ENCODE measurements at regions not wholly inside any gene's neighbourhood (a gene's known extent, or its start where the extent isn't known, plus 50 kb on each side); places are given as distances from the start of the nearest gene placed in this dataset.
"Not testable (repeated sequence)": the region's sequence is repeated elsewhere in the genome, so short reads cannot be mapped to it uniquely, and the experiment has no call there.

DNA sequence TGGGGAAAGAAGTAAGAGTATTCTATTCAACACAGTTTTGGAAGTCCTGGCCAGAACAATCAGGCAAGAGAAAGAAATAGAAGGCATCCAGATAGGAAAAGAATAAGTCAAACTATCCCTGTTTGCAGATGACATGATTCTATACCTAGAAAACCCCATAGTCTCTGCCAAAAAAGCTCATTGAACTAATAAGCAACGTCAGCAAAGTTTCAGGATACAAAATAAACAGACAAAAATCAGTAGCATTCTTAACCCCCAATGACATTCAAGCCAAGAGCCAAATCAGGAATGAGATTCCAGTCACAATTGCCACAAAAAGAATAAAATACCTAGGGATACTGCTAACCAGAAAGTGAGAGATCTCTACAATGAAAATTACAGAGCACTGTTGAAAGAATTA is 99.4 kb upstream of the MITF start:
- WGBS, 2 donors: 54 to 63% methylated on average over 1 of the region's 1 CpG
- intact Hi-C loops (cut with DNase I; ENCODE audit: low total_unique reads): no loop called here

DNA sequence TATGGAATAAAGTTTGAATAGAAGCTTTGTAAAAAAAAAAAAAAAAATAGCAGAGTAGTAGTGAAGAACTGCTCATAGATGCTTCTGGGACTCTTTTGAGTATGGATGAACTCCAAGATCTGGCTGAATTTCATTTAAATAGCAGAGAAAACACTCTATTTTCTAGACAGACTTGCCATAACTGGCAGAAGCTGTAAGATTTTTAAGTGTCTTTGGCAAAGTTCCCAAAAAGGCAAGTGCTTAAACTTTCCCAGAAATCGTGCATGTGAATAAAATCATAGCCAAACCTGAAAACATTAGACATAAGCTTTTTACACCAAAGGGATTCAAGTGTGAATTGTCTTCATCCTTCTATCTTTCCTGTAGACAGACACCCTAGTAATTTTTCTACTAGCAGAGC is 110.3 kb upstream of the MITF start:
- H3K4me3 ChIP-seq (ENCODE audit: low read depth, poor library complexity, severe bottlenecking): no peak overlapping the region
- 14% methylated on average over 1 of the region's 1 CpG for WGBS, 2 donors
- no peak for DNase-seq (ENCODE audit: low spot score in 2 of 2)
- TF ChIP-seq, protein P1, sequence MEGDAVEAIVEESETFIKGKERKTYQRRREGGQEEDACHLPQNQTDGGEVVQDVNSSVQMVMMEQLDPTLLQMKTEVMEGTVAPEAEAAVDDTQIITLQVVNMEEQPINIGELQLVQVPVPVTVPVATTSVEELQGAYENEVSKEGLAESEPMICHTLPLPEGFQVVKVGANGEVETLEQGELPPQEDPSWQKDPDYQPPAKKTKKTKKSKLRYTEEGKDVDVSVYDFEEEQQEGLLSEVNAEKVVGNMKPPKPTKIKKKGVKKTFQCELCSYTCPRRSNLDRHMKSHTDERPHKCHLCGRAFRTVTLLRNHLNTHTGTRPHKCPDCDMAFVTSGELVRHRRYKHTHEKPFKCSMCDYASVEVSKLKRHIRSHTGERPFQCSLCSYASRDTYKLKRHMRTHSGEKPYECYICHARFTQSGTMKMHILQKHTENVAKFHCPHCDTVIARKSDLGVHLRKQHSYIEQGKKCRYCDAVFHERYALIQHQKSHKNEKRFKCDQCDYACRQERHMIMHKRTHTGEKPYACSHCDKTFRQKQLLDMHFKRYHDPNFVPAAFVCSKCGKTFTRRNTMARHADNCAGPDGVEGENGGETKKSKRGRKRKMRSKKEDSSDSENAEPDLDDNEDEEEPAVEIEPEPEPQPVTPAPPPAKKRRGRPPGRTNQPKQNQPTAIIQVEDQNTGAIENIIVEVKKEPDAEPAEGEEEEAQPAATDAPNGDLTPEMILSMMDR (IDR thresholded peaks at IDR 0.05): no peak
- no peak for TF ChIP-seq POLR2A (IDR thresholded peaks at IDR 0.05)
- intact Hi-C loops (cut with DNase I; ENCODE audit: low total_unique reads): no loop called here

More for the DNA sequence above, 99.4 kb upstream of the MITF start:
- no peak overlapping the region for H3K4me3 ChIP-seq (ENCODE audit: low read depth, poor library complexity, severe bottlenecking)
- no peak for DNase-seq (ENCODE audit: low spot score in 2 of 2)
- TF ChIP-seq, protein P1 (IDR thresholded peaks at IDR 0.05): no peak
- no peak for TF ChIP-seq POLR2A (IDR thresholded peaks at IDR 0.05)

DNA sequence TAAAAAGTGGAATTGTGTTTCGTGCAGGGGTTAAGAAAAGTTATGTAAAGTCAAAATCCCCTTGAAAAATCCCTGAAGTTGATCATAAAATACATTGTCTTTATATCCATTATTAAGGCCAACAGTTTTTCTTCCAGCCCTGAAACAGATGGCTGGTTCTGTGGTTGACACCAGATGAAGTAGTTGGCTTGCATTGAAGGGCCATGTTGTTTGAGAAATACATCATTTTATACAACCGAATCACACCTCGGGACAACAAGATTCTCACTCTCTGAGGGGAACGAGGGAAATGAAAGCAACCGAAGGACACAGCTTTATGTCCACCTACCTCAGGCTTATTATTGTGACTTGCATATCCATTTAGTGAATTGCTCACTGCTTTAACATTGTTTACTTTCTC is 126.0 kb upstream of the MITF start:
- DNase-seq (ENCODE audit: low spot score in 2 of 2): no peak
- intact Hi-C loops (cut with DNase I; ENCODE audit: low total_unique reads): no loop called here
- H3K4me3 ChIP-seq (ENCODE audit: low read depth, poor library complexity, severe bottlenecking): no peak overlapping the region
- no peak for TF ChIP-seq POLR2A (IDR thresholded peaks at IDR 0.05)
- TF ChIP-seq, protein P1 (IDR thresholded peaks at IDR 0.05): no peak
- WGBS, 2 donors: 79 to 84% methylated on average over 5 of the region's 5 CpGs

DNA sequence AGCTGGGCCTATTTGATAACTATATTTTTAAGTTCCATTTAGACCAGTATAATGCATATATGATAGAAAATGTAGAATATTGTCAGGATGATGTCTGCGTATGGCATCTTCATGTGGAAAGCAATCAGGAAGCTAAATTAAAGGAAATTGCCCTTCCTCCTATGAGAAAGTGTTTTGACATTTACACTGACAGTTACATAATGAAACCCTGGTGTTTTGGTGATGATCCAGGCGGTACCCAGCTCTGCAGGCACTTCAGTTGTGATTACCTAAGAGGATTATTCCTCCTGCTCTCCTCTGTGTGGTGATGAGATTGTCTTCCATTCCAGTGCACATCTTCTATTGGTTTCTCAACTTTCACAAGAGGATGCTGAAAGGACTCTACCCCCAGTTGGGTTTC is 126.5 kb upstream of the MITF start:
- intact Hi-C loops (cut with DNase I; ENCODE audit: low total_unique reads): no loop called here
- no peak overlapping the region for H3K4me3 ChIP-seq (ENCODE audit: low read depth, poor library complexity, severe bottlenecking)
- no peak for DNase-seq (ENCODE audit: low spot score in 2 of 2)
- TF ChIP-seq, protein P1 (IDR thresholded peaks at IDR 0.05): no peak
- TF ChIP-seq POLR2A (IDR thresholded peaks at IDR 0.05): no peak
- WGBS, 2 donors: 88 to 94% methylated on average over 2 of the region's 2 CpGs

DNA sequence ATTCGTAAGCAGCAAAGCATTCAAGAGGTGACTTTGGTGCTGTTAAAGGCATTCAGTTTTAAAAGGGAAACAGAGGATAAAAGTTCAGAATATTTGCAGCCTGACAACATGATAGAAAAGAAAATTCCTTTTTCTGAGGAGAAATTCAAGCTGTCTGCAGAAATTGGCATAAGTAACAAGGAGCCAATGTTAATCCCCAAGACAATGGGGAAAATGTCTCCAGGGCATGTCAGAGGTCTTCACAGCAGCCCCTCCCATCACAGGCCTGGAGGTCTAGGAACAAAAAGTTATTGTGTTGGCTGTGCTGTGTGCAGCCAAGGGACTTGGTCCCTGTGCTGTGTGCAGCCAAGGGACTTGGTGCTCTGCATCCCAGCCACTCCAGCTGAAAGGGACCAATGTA is 129.7 kb upstream of the MITF start:
- DNase-seq (ENCODE audit: low spot score in 2 of 2); intact Hi-C loops (cut with DNase I; ENCODE audit: low total_unique reads); H3K4me3 ChIP-seq (ENCODE audit: low read depth, poor library complexity, severe bottlenecking): not testable (repeated sequence)
- WGBS, 2 donors: 55 to 66% methylated on average over 1 of the region's 1 CpG

DNA sequence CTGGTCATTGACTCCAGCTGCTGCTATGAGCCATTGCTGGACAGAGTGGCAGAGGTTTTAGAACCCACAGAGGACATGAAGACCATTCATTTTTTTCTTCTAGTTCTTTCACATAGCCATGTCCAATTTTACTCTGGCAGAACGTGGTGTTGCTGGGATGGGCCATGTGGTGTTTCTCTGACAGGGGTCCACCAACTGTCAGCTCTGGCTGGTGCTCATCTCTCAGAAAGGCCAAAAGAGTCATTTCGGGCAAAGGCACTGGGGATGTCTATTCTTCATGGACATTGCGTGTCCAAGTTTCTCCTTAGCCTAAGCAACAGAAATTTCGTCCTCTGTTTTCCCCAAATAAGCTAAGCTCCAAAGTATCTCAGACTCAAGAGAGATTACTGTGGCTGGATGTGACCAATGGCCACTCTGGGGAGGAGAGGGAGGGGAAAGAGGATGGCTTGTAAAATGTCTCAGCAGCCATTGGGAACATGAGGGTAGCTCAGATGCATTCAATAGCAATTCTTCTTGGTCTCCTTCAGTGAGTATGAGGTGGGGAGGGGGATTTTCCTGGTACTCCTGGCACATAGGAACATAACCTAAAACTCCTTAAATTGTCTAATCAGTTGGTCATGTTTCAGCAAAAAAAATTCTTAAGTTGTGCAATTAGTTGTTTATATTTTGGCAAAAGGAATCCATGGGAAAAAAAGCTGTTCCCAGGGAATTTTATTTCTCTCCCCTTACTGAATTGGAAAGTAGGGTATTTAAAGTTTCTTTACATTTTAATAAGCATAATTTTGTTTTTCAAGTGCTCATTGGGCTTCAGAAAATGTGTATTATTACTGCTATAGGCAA is 131.6 kb upstream of the MITF start:
- DNase-seq (ENCODE audit: low spot score in 2 of 2): no peak
- WGBS, 2 donors: 78 to 80% methylated on average over 4 of the region's 4 CpGs
- TF ChIP-seq, protein P1 (IDR thresholded peaks at IDR 0.05): no peak
- TF ChIP-seq POLR2A (IDR thresholded peaks at IDR 0.05): no peak
- intact Hi-C loops (cut with DNase I; ENCODE audit: low total_unique reads): no loop called here
- no peak overlapping the region for H3K4me3 ChIP-seq (ENCODE audit: low read depth, poor library complexity, severe bottlenecking)
